Psoas muscle (tissue), 7 donors: ENCODE measurements at regions not wholly inside any gene's neighbourhood (a gene's known extent, or its start where the extent isn't known, plus 50 kb on each side); places are given as distances from the start of the nearest gene placed in this dataset.

Source experiments
- ATAC-seq, 4 donors: fragments of 200-7000 bp; cut with Tn5 transposase; one replicate each; pipeline ENCODE4 v1.9.1; 2020; ENCODE audit warnings: moderate library complexity in 3 of 4, mild to moderate bottlenecking in 2 of 4
- DNase-seq, 2 donors: peaks; one replicate each; pipeline ENCODE4 v3.0.0-alpha.2; 2020
- H3K27ac ChIP-seq: fragments of 200-600 bp; one replicate; pipeline ENCODE4 v1.8.0; 2022
- H3K27me3 ChIP-seq, 3 donors: fragments of 200-600 bp in 1 of 3; one replicate each; pipeline versions ENCODE4 v1.6.1 to v1.8.0; 2013 to 2022; ENCODE audit warnings: low read length in 2 of 3, mild to moderate bottlenecking in 2 of 3, moderate library complexity in 1 of 3; ENCODE audit not compliant: insufficient read depth in 3 of 3
- H3K36me3 ChIP-seq, 2 donors: fragments of 200-600 bp in 1 of 2; one replicate each; pipeline versions ENCODE4 v1.6.1 to v1.8.0; 2013 to 2022; ENCODE audit warnings: low read depth in 1 of 2, mild to moderate bottlenecking in 1 of 2, moderate library complexity in 1 of 2; ENCODE audit not compliant: insufficient read depth in 1 of 2
- H3K4me1 ChIP-seq: fragments of 200-600 bp; one replicate; pipeline ENCODE4 v1.8.0; 2022
- H3K4me3 ChIP-seq: fragments of 200-600 bp; one replicate; pipeline ENCODE4 v1.8.0; 2022; ENCODE audit warnings: mild to moderate bottlenecking
- H3K9me3 ChIP-seq: fragments of 200-600 bp; one replicate; pipeline ENCODE4 v1.8.0; 2022
- CTCF ChIP-seq: fragments of 200-600 bp; IDR thresholded peaks from one replicate; pipeline ENCODE4 v1.8.0; 2022; ENCODE audit warnings: antibody characterized with exemption
- WGBS, 3 donors: extraction: QIAGEN DNeasy Blood & Tissue Kit; methylation state at CpG; one replicate each; pipeline versions ENCODE4 v1.1.6 to v1.1.7; 2013; 5-methylcytosine and 5-hydroxymethylcytosine counted together
- intact Hi-C, 2 donors: fragments of 100-400 bp; cut with DNase I; formaldehyde crosslinking; loops; one replicate each; pipeline versions ENCODE4 v1.11.0 to v1.14.2; 2022
- donor health status: healthy with polysubstance abuse.
- donor health status: DM: no; HTN: no; CAD: no; lungs with moderate emphysema.
- donor health status: Bipolar disorder and iron deficiency.
- donor health status: healthy.
- donor health status: DM: yes; HTN: yes; CAD: no.
- donor health status: DM: no; HTN: no; CAD: no.
- donor health status: DM: yes; HTN: yes; CAD: no.

GRCh38 chr21:19523061-19523460 is 1119.5 kb upstream of the TMPRSS15 start:
- TF ChIP-seq CTCF, result no peak
- WGBS, 3 donors, result 18 to 21% (median 20%) methylated on average over 1 of the region's 1 CpG
- H3K9me3 ChIP-seq, result no peaks in the 10 kb centered on the region

GRCh38 chr21:19523746-19524145 is 1120.2 kb upstream of the TMPRSS15 start:
- Histone ChIP-seq H3K4me1 (no peaks in the 10 kb centered on the region), H3K4me3 (no peak overlapping the region), H3K36me3 (no peaks in the 10 kb centered on the region), H3K27me3 (no peaks in the 10 kb centered on the region), H3K9me3 (no peaks in the 10 kb centered on the region), H3K27ac (no peak overlapping the region)
- no peak for DNase-seq
- intact Hi-C loops, result no loop called here
- 20 to 33% (median 33%) methylated on average over 2 of the region's 2 CpGs for WGBS, 3 donors
- no peak for ATAC-seq
- TF ChIP-seq CTCF, result no peak

More at GRCh38 chr21:19523061-19523460, 1119.5 kb upstream of the TMPRSS15 start:
- DNase-seq (no peak), ATAC-seq (no peak)
- Histone ChIP-seq H3K36me3 (no peaks in the 10 kb centered on the region), H3K4me3 (no peak overlapping the region), H3K27ac (no peak overlapping the region), H3K27me3 (no peaks in the 10 kb centered on the region), H3K4me1 (no peaks in the 10 kb centered on the region)
- intact Hi-C loops, result no loop called here

GRCh38 chr21:19529031-19529430 is 1125.4 kb upstream of the TMPRSS15 start:
- Histone ChIP-seq H3K27me3 (no peaks in the 10 kb centered on the region), H3K9me3 (no peaks in the 10 kb centered on the region), H3K27ac (no peak overlapping the region), H3K4me3 (no peak overlapping the region), H3K4me1 (no peaks in the 10 kb centered on the region), H3K36me3 (no peaks in the 10 kb centered on the region)
- no peak for TF ChIP-seq CTCF
- DNase-seq (no peak), ATAC-seq (no peak)
- 62 to 83% (median 69%) methylated on average over 1 of the region's 1 CpG for WGBS, 3 donors
- intact Hi-C loops, result no loop called here

- TF ChIP-seq CTCF, result no peak
- 81 to 98% (median 94%) methylated on average over 3 of the region's 3 CpGs for WGBS, 3 donors
- no peak overlapping the region for H3K4me3 ChIP-seq
- H3K27me3 ChIP-seq, result no peaks in the 10 kb centered on the region
- intact Hi-C loops, result no loop called here
- H3K9me3 ChIP-seq, result no peaks in the 10 kb centered on the region
- no peaks in the 10 kb centered on the region for H3K36me3 ChIP-seq
- H3K4me1 ChIP-seq, result no peaks in the 10 kb centered on the region
- no peak for ATAC-seq
- no peak for DNase-seq
- no peak overlapping the region for H3K27ac ChIP-seq
Measured at GRCh38 chr21:19535356-19535755, 1131.8 kb upstream of the TMPRSS15 start.

GRCh38 chr21:19537116-19537515 is 1133.5 kb upstream of the TMPRSS15 start:
- H3K4me1 ChIP-seq, result no peaks in the 10 kb centered on the region
- no peak overlapping the region for H3K27ac ChIP-seq
- no peaks in the 10 kb centered on the region for H3K36me3 ChIP-seq
- DNase-seq, result no peak
- H3K4me3 ChIP-seq, result no peak overlapping the region
- H3K9me3 ChIP-seq, result no peaks in the 10 kb centered on the region
- no peaks in the 10 kb centered on the region for H3K27me3 ChIP-seq
- no peak for ATAC-seq
- WGBS, 3 donors, result 73 to 79% (median 76%) methylated on average over 2 of the region's 2 CpGs
- TF ChIP-seq CTCF, result no peak
- intact Hi-C loops, result no loop called here
